ENCODE measurements at regions not wholly inside any gene's neighbourhood (a gene's known extent, or its start where the extent isn't known, plus 50 kb on each side); places are given as distances from the start of the nearest gene placed in this dataset.
A peak's percentile ranks its signal among the peaks of the same experiment; 100 is the strongest.

GRCh38 chr6:80607811-80608391 is 501.4 kb downstream of the BCKDHB start:
- H3K4me3 ChIP-seq, result no peak overlapping the region
- intact Hi-C loops (cut with DNase I), result no loop called here

GRCh38 chr6:80605165-80605989 is 498.9 kb downstream of the BCKDHB start:
- no peaks in the 10 kb centered on the region for H3K9me3 ChIP-seq
- H3K36me3 ChIP-seq, result no peaks in the 10 kb centered on the region
- peak; percentile 75 to 81 (median 78) for ATAC-seq
- TF ChIP-seq POLR2A (IDR thresholded peaks at IDR 0.05) (no peak), CTCF (IDR thresholded peaks at IDR 0.05) (peak; percentile 49 to 75 (median 62))
- no peaks in the 10 kb centered on the region for H3K27me3 ChIP-seq
- intact Hi-C loops (cut with DNase I), result no loop called here
- DNase-seq, result no peak
- H3K4me3 ChIP-seq, result no peak overlapping the region
- H3K27ac ChIP-seq, result no peak overlapping the region
- peaks cover 0 to 5% (median 0%) of the 10 kb centered on the region in 4 donors for H3K4me1 ChIP-seq
- 8% methylated on average over 4 of the region's 4 CpGs for WGBS (ENCODE audit: insufficient coverage, low coverage, low lambda C conversion rate, missing lambda C conversion rate)

More at GRCh38 chr6:80607811-80608391, 501.4 kb downstream of the BCKDHB start:
- Histone ChIP-seq H3K27me3 (no peaks in the 10 kb centered on the region), H3K27ac (peak overlapping the region in 2 of 3 donors; percentile 20 to 48), H3K4me1 (peaks cover 0 to 5% (median 0%) of the 10 kb centered on the region in 4 donors), H3K9me3 (no peaks in the 10 kb centered on the region), H3K36me3 (no peaks in the 10 kb centered on the region)
- WGBS (ENCODE audit: insufficient coverage, low coverage, low lambda C conversion rate, missing lambda C conversion rate), result 69% methylated on average over 4 of the region's 4 CpGs
- DNase-seq (no peak), ATAC-seq (peak; percentile 88 to 96 (median 94))
- TF ChIP-seq POLR2A (IDR thresholded peaks at IDR 0.05), result no peak

GRCh38 chr6:80603679-80604078 is 497.2 kb downstream of the BCKDHB start:
- no peaks in the 10 kb centered on the region for H3K36me3 ChIP-seq
- H3K4me3 ChIP-seq, result no peak overlapping the region
- ATAC-seq (no peak), DNase-seq (no peak)
- no peaks in the 10 kb centered on the region for H3K27me3 ChIP-seq
- TF ChIP-seq CTCF (IDR thresholded peaks at IDR 0.05) (no peak), POLR2A (IDR thresholded peaks at IDR 0.05) (no peak)
- no peak overlapping the region for H3K27ac ChIP-seq
- peaks cover 0 to 5% (median 0%) of the 10 kb centered on the region in 4 donors for H3K4me1 ChIP-seq
- no peaks in the 10 kb centered on the region for H3K9me3 ChIP-seq
- intact Hi-C loops (cut with DNase I), result no loop called here

GRCh38 chr6:80594461-80594860 is 488.0 kb downstream of the BCKDHB start:
- Histone ChIP-seq H3K4me3 (no peak overlapping the region), H3K27ac (no peak overlapping the region), H3K27me3 (no peaks in the 10 kb centered on the region), H3K36me3 (no peaks in the 10 kb centered on the region), H3K9me3 (no peaks in the 10 kb centered on the region), H3K4me1 (no peaks in the 10 kb centered on the region)
- 91% methylated on average over 4 of the region's 4 CpGs for WGBS (ENCODE audit: insufficient coverage, low coverage, low lambda C conversion rate, missing lambda C conversion rate)
- intact Hi-C loops (cut with DNase I), result no loop called here
- no peak for DNase-seq
- TF ChIP-seq CTCF (IDR thresholded peaks at IDR 0.05), result no peak
- TF ChIP-seq POLR2A (IDR thresholded peaks at IDR 0.05), result no peak
- ATAC-seq, result no peak

GRCh38 chr6:80592436-80592835 is 486.0 kb downstream of the BCKDHB start:
- TF ChIP-seq POLR2A (IDR thresholded peaks at IDR 0.05) (no peak), CTCF (IDR thresholded peaks at IDR 0.05) (no peak)
- DNase-seq (no peak), ATAC-seq (no peak)
- intact Hi-C loops (cut with DNase I), result no loop called here
- Histone ChIP-seq H3K4me1 (no peaks in the 10 kb centered on the region), H3K27me3 (no peaks in the 10 kb centered on the region), H3K9me3 (no peaks in the 10 kb centered on the region), H3K27ac (no peak overlapping the region), H3K36me3 (no peaks in the 10 kb centered on the region), H3K4me3 (no peak overlapping the region)
- WGBS (ENCODE audit: insufficient coverage, low coverage, low lambda C conversion rate, missing lambda C conversion rate), result 85% methylated on average over 2 of the region's 2 CpGs
